ENCODE measurements at regions not wholly inside any gene's neighbourhood (a gene's known extent, or its start where the extent isn't known, plus 50 kb on each side); places are given as distances from the start of the nearest gene placed in this dataset.

DNA sequence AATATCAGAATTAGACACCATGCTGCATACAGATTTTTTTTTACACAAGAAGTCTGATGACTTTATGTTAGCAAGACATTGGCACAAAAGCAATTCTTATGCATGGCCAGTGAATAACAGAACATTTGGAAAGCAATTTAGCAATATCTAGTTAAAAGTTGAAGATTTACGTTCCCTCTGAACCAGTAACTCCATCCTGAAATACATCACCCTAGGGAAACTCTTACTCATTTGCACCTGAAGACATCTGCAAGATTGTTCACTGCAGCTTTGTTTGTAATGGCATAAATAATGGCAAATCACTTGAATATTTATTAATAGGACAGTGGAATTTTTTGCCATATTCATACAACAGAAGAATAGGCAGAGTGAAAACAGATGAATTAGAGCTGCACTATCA lies 670.0 kb upstream of the NOVA1 start:
- TF ChIP-seq, protein P1, sequence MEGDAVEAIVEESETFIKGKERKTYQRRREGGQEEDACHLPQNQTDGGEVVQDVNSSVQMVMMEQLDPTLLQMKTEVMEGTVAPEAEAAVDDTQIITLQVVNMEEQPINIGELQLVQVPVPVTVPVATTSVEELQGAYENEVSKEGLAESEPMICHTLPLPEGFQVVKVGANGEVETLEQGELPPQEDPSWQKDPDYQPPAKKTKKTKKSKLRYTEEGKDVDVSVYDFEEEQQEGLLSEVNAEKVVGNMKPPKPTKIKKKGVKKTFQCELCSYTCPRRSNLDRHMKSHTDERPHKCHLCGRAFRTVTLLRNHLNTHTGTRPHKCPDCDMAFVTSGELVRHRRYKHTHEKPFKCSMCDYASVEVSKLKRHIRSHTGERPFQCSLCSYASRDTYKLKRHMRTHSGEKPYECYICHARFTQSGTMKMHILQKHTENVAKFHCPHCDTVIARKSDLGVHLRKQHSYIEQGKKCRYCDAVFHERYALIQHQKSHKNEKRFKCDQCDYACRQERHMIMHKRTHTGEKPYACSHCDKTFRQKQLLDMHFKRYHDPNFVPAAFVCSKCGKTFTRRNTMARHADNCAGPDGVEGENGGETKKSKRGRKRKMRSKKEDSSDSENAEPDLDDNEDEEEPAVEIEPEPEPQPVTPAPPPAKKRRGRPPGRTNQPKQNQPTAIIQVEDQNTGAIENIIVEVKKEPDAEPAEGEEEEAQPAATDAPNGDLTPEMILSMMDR (IDR thresholded peaks at IDR 0.05): no peak
- no peak for TF ChIP-seq POLR2A (IDR thresholded peaks at IDR 0.05)

All from thyroid gland (tissue), 4 donors.